NT2/D1 (cell line): ENCODE measurements at regions not wholly inside any gene's neighbourhood (a gene's known extent, or its start where the extent isn't known, plus 50 kb on each side); places are given as distances from the start of the nearest gene placed in this dataset.

Source experiments
- SUZ12 ChIP-seq: IDR thresholded peaks from 2 replicates; pipeline ENCODE4 v1.6.1; 2011; ENCODE audit not compliant: insufficient read length, insufficient read depth; ENCODE audit errors: extremely low read depth
- YY1 ChIP-seq: IDR thresholded peaks from 2 replicates; pipeline ENCODE4 v1.6.1; 2011; ENCODE audit not compliant: insufficient read length, insufficient read depth
- ZNF274 ChIP-seq: IDR thresholded peaks from 2 replicates; pipeline ENCODE4 v1.6.1; 2011; ENCODE audit warnings: mild to moderate bottlenecking, low read depth, low read length

- no peak for TF ChIP-seq SUZ12
- TF ChIP-seq YY1: no peak
- TF ChIP-seq ZNF274: no peak
Observed at GRCh38 chr2:205931388-205931787, 154.6 kb downstream of the INO80D start.
